ENCODE measurements at regions not wholly inside any gene's neighbourhood (a gene's known extent, or its start where the extent isn't known, plus 50 kb on each side); places are given as distances from the start of the nearest gene placed in this dataset.

GRCh38 chr3:44098656-44099415 lies 142.8 kb upstream of the TOPAZ1 start:
- Histone ChIP-seq H3K36me3 (ENCODE audit: insufficient read depth, low read length) (no peaks in the 10 kb centered on the region), H3K4me2 (ENCODE audit: insufficient read depth, low read length) (no peak overlapping the region), H4K20me1 (ENCODE audit: insufficient read depth, low read length) (no peaks in the 10 kb centered on the region), H3K79me2 (ENCODE audit: insufficient read depth, low read length) (no peaks in the 10 kb centered on the region), H3K4me1 (ENCODE audit: insufficient read depth, low read length) (no peaks in the 10 kb centered on the region), H3K4me3 (ENCODE audit: insufficient read depth, low read length) (no peak overlapping the region), H3K9me3 (ENCODE audit: low read depth, low read length) (no peaks in the 10 kb centered on the region), H3K27me3 (ENCODE audit: insufficient read depth, low read length) (no peaks in the 10 kb centered on the region), H2AFZ (ENCODE audit: low read length) (no peak overlapping the region), H3K27ac (ENCODE audit: low read depth, low read length) (no peak overlapping the region)
- no peak for DNase-seq (ENCODE audit: insufficient read length, low spot score, missing footprints)
- no peak for TF ChIP-seq CTCF (IDR thresholded peaks at IDR 0.05; ENCODE audit: extremely low read depth, low read depth, low read length)

GRCh38 chr3:44099566-44100297 lies 142.0 kb upstream of the TOPAZ1 start:
- H3K4me1 ChIP-seq (ENCODE audit: insufficient read depth, low read length), result no peaks in the 10 kb centered on the region

DNA sequence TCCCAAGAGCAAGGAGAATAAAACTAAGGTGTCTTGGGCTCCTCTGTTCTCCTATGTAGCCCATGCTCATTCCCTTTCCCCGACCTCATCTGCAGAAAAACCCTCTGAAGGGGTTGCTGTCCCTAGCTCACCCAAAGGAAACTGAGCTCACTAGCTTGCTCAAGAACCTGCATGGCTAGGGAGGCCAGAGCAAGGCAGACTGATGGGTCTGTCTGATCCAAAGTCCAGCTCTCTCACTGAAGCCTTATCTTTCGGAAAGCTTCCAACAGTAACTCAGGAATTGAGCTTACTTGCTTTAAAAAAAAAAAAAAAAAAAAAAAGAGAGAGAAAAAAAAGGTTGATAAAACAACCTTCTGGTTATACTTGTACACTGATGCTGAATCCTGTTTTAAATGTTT lies 141.4 kb upstream of the TOPAZ1 start:
- Histone ChIP-seq H3K27ac (ENCODE audit: low read depth, low read length) (no peak overlapping the region), H3K4me1 (ENCODE audit: insufficient read depth, low read length) (no peaks in the 10 kb centered on the region), H3K4me3 (ENCODE audit: insufficient read depth, low read length) (no peak overlapping the region), H3K36me3 (ENCODE audit: insufficient read depth, low read length) (no peaks in the 10 kb centered on the region), H3K9me3 (ENCODE audit: low read depth, low read length) (no peaks in the 10 kb centered on the region), H4K20me1 (ENCODE audit: insufficient read depth, low read length) (no peaks in the 10 kb centered on the region), H3K27me3 (ENCODE audit: insufficient read depth, low read length) (no peaks in the 10 kb centered on the region), H3K4me2 (ENCODE audit: insufficient read depth, low read length) (no peak overlapping the region), H3K79me2 (ENCODE audit: insufficient read depth, low read length) (no peaks in the 10 kb centered on the region), H2AFZ (ENCODE audit: low read length) (no peak overlapping the region)
- DNase-seq (ENCODE audit: insufficient read length, low spot score, missing footprints), result no peak
- no peak for TF ChIP-seq CTCF (IDR thresholded peaks at IDR 0.05; ENCODE audit: extremely low read depth, low read depth, low read length)

More at GRCh38 chr3:44099566-44100297, 142.0 kb upstream of the TOPAZ1 start:
- no peaks in the 10 kb centered on the region for H3K9me3 ChIP-seq (ENCODE audit: low read depth, low read length)
- no peaks in the 10 kb centered on the region for H3K79me2 ChIP-seq (ENCODE audit: insufficient read depth, low read length)
- H3K4me2 ChIP-seq (ENCODE audit: insufficient read depth, low read length), result no peak overlapping the region
- no peak for TF ChIP-seq CTCF (IDR thresholded peaks at IDR 0.05; ENCODE audit: extremely low read depth, low read depth, low read length)
- H4K20me1 ChIP-seq (ENCODE audit: insufficient read depth, low read length), result no peaks in the 10 kb centered on the region
- H3K4me3 ChIP-seq (ENCODE audit: insufficient read depth, low read length), result no peak overlapping the region
- H2AFZ ChIP-seq (ENCODE audit: low read length), result no peak overlapping the region
- no peaks in the 10 kb centered on the region for H3K27me3 ChIP-seq (ENCODE audit: insufficient read depth, low read length)
- no peaks in the 10 kb centered on the region for H3K36me3 ChIP-seq (ENCODE audit: insufficient read depth, low read length)
- no peak overlapping the region for H3K27ac ChIP-seq (ENCODE audit: low read depth, low read length)
- no peak for DNase-seq (ENCODE audit: insufficient read length, low spot score, missing footprints)

GRCh38 chr3:44104043-44104442 lies 137.6 kb upstream of the TOPAZ1 start:
- Histone ChIP-seq H3K4me1 (ENCODE audit: insufficient read depth, low read length) (no peaks in the 10 kb centered on the region), H2AFZ (ENCODE audit: low read length) (no peak overlapping the region), H4K20me1 (ENCODE audit: insufficient read depth, low read length) (no peaks in the 10 kb centered on the region), H3K9me3 (ENCODE audit: low read depth, low read length) (no peaks in the 10 kb centered on the region), H3K4me3 (ENCODE audit: insufficient read depth, low read length) (no peak overlapping the region), H3K27ac (ENCODE audit: low read depth, low read length) (no peak overlapping the region), H3K27me3 (ENCODE audit: insufficient read depth, low read length) (no peaks in the 10 kb centered on the region), H3K79me2 (ENCODE audit: insufficient read depth, low read length) (no peaks in the 10 kb centered on the region), H3K4me2 (ENCODE audit: insufficient read depth, low read length) (no peak overlapping the region), H3K36me3 (ENCODE audit: insufficient read depth, low read length) (no peaks in the 10 kb centered on the region)
- TF ChIP-seq CTCF (IDR thresholded peaks at IDR 0.05; ENCODE audit: extremely low read depth, low read depth, low read length), result no peak
- DNase-seq (ENCODE audit: insufficient read length, low spot score, missing footprints), result no peak

All from osteoblast (primary cell).